Body of pancreas (tissue), 4 donors: ENCODE measurements at regions not wholly inside any gene's neighbourhood (a gene's known extent, or its start where the extent isn't known, plus 50 kb on each side); places are given as distances from the start of the nearest gene placed in this dataset.

Experiments
- ATAC-seq: fragments of 150-250 bp; one replicate; pipeline ENCODE4 v1.9.1; 2016
- DNase-seq, 4 donors: peaks; one replicate each; pipeline ENCODE4 v3.0.0-alpha.2; 2019
- H3K27ac ChIP-seq, 4 donors: fragments of 200-600 bp; sonication (generic); 1 replicate in 3 of 4; 2 replicates in 1 of 4; pipeline versions ENCODE4 v1.5.1 to v1.6.1; 2016 to 2019; ENCODE audit warnings: mild to moderate bottlenecking in 1 of 4, mixed read lengths in 1 of 4, moderate library complexity in 1 of 4
- H3K27me3 ChIP-seq, 2 donors: fragments of 200-600 bp; sonication (generic); one replicate each; pipeline ENCODE4 v1.6.0; 2016; ENCODE audit warnings: mild to moderate bottlenecking in 1 of 2
- H3K36me3 ChIP-seq, 2 donors: fragments of 200-600 bp; sonication (generic); replicated peaks in 1 of 2; 2 replicates each; pipeline ENCODE4 v1.5.1; 2016; ENCODE audit warnings: low read depth in 2 of 2; ENCODE audit not compliant: insufficient read depth in 1 of 2
- H3K4me1 ChIP-seq: fragments of 200-600 bp; sonication (generic); one replicate; pipeline ENCODE4 v1.6.0; 2016
- H3K4me3 ChIP-seq, 2 donors: fragments of 200-600 bp; sonication (generic); 1 replicate in 1 of 2; 2 replicates in 1 of 2; pipeline ENCODE4 v1.5.1; 2016 to 2019
- H3K9me3 ChIP-seq, 3 donors: fragments of 200-600 bp; sonication (generic); 1 replicate in 2 of 3; 2 replicates in 1 of 3; pipeline ENCODE4 v1.5.1; 2016
- POLR2A ChIP-seq, 3 donors: fragments of 450-650 bp; IDR thresholded peaks; one replicate each; pipeline ENCODE4 v1.6.1; 2016; ENCODE audit warnings: antibody characterized with exemption in 3 of 3, mild to moderate bottlenecking in 2 of 3
- WGBS, 2 donors: methylation state at CpG; one replicate each; pipeline ENCODE4 v1.1.5; 2017; 5-methylcytosine and 5-hydroxymethylcytosine counted together
- intact Hi-C: fragments of 100-400 bp; cut with DNase I; formaldehyde crosslinking; loops from one replicate; pipeline ENCODE4 v1.15.1; 2023
- TF ChIP-seq, protein P1 (sequence below), 7 experiments: fragments of 450-650 bp in 4 of 7; fragments of 200-600 bp in 3 of 7; sonication (generic) in 3 of 7; IDR thresholded peaks; one replicate each; pipeline ENCODE4 v1.5.1; 2016 to 2019; ENCODE audit warnings: antibody characterized with exemption in 7 of 7

DNA sequence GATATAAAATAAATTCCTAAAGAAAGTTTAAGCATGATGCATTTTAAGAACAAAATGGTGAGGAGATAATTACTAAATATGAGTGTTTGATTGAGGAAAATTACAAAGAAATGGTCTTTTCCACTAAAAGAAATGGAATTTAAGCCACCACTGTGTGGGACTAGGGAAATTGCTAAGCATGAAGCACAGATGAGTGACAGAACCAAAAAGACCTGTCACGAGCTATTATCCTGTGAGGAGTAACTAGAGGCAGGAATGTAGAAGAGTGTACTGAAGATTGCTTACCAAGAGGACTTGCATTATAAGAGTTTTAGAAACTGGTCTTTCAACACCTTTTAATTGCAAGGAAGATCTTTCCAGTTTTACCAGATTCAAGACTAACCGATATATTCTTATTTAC, 193.6 kb upstream of the PRR16 start:
- no peak for ATAC-seq
- H3K4me1 ChIP-seq, result no peaks in the 10 kb centered on the region
- no peaks in the 10 kb centered on the region for H3K36me3 ChIP-seq
- no peak for DNase-seq
- no peak overlapping the region for H3K27ac ChIP-seq
- TF ChIP-seq POLR2A (IDR thresholded peaks at IDR 0.05), result no peak
- TF ChIP-seq, protein P1, sequence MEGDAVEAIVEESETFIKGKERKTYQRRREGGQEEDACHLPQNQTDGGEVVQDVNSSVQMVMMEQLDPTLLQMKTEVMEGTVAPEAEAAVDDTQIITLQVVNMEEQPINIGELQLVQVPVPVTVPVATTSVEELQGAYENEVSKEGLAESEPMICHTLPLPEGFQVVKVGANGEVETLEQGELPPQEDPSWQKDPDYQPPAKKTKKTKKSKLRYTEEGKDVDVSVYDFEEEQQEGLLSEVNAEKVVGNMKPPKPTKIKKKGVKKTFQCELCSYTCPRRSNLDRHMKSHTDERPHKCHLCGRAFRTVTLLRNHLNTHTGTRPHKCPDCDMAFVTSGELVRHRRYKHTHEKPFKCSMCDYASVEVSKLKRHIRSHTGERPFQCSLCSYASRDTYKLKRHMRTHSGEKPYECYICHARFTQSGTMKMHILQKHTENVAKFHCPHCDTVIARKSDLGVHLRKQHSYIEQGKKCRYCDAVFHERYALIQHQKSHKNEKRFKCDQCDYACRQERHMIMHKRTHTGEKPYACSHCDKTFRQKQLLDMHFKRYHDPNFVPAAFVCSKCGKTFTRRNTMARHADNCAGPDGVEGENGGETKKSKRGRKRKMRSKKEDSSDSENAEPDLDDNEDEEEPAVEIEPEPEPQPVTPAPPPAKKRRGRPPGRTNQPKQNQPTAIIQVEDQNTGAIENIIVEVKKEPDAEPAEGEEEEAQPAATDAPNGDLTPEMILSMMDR (IDR thresholded peaks at IDR 0.05), result no peak
- H3K4me3 ChIP-seq, result no peak overlapping the region
- intact Hi-C loops, result no loop called here
- WGBS, 2 donors, result 42 to 55% methylated on average over 2 of the region's 2 CpGs
- no peaks in the 10 kb centered on the region for H3K27me3 ChIP-seq
- H3K9me3 ChIP-seq, result no peaks in the 10 kb centered on the region

DNA sequence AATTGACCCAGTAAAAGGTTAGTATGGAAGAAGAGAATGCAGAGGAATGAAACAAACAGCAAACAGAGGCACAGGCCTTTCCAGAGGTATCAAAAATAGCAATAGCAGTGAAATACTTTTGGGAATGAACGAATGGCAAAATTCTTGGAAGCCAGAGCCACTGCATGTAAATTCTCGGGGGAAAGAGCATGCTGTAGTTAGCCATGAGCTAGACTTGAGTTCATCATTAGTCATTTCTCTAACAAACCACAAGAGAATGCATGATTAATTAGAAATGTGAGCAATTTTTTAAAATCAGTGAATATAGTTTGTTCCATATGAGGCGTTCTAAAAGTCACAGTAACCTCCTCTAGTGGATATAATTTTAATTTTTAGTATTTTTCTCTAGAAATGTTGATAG, 170.3 kb upstream of the PRR16 start:
- Histone ChIP-seq H3K36me3 (no peaks in the 10 kb centered on the region), H3K4me3 (no peak overlapping the region), H3K9me3 (no peaks in the 10 kb centered on the region), H3K4me1 (no peaks in the 10 kb centered on the region), H3K27me3 (no peaks in the 10 kb centered on the region), H3K27ac (no peak overlapping the region)
- no peak for DNase-seq
- TF ChIP-seq, protein P1 (IDR thresholded peaks at IDR 0.05), result no peak
- no peak for TF ChIP-seq POLR2A (IDR thresholded peaks at IDR 0.05)
- WGBS, 2 donors, result 41 to 48% methylated on average over 3 of the region's 3 CpGs
- no peak for ATAC-seq
- intact Hi-C loops, result no loop called here

GRCh38 chr5:120297616-120298015, 166.5 kb upstream of the PRR16 start:
- Histone ChIP-seq H3K4me1 (no peaks in the 10 kb centered on the region), H3K4me3 (no peak overlapping the region), H3K36me3 (no peaks in the 10 kb centered on the region), H3K27ac (no peak overlapping the region), H3K27me3 (no peaks in the 10 kb centered on the region), H3K9me3 (no peaks in the 10 kb centered on the region)
- WGBS, 2 donors, result 60 to 80% methylated on average over 1 of the region's 1 CpG
- no peak for DNase-seq
- ATAC-seq, result no peak
- TF ChIP-seq POLR2A (IDR thresholded peaks at IDR 0.05), result no peak
- TF ChIP-seq, protein P1 (IDR thresholded peaks at IDR 0.05), result no peak
- intact Hi-C loops, result no loop called here

- TF ChIP-seq POLR2A (IDR thresholded peaks at IDR 0.05), result no peak
- TF ChIP-seq, protein P1 (IDR thresholded peaks at IDR 0.05), result no peak
- H3K4me3 ChIP-seq, result no peak overlapping the region
- no peaks in the 10 kb centered on the region for H3K27me3 ChIP-seq
- ATAC-seq (no peak), DNase-seq (no peak)
- H3K27ac ChIP-seq, result no peak overlapping the region
- H3K4me1 ChIP-seq, result no peaks in the 10 kb centered on the region
- no peaks in the 10 kb centered on the region for H3K36me3 ChIP-seq
- H3K9me3 ChIP-seq, result no peaks in the 10 kb centered on the region
- 57 to 59% methylated on average over 1 of the region's 1 CpG for WGBS, 2 donors
- intact Hi-C loops, result no loop called here
Measured at GRCh38 chr5:120298981-120299380, 165.1 kb upstream of the PRR16 start.

GRCh38 chr5:120304663-120305062, 159.4 kb upstream of the PRR16 start:
- Histone ChIP-seq H3K36me3 (no peaks in the 10 kb centered on the region), H3K27me3 (no peaks in the 10 kb centered on the region), H3K9me3 (no peaks in the 10 kb centered on the region), H3K27ac (no peak overlapping the region), H3K4me3 (no peak overlapping the region), H3K4me1 (no peaks in the 10 kb centered on the region)
- DNase-seq (no peak), ATAC-seq (no peak)
- intact Hi-C loops, result no loop called here
- no peak for TF ChIP-seq POLR2A (IDR thresholded peaks at IDR 0.05)
- TF ChIP-seq, protein P1 (IDR thresholded peaks at IDR 0.05), result no peak
- WGBS, 2 donors, result 18 to 29% methylated on average over 2 of the region's 2 CpGs
